CD14-positive monocyte (primary cell): ENCODE measurements at regions not wholly inside any gene's neighbourhood (a gene's known extent, or its start where the extent isn't known, plus 50 kb on each side); places are given as distances from the start of the nearest gene placed in this dataset.

ENCODE experiments used
- DNase-seq, 3 donors: peaks; one replicate each; pipeline ENCODE4 v3.0.0-alpha.2; 2011 to 2022
- H2AFZ ChIP-seq: 2 replicates; pipeline ENCODE4 v1.6.0; 2012; ENCODE audit warnings: mild to moderate bottlenecking, low read depth, low read length, inconsistent platforms; ENCODE audit not compliant: insufficient read depth, poor library complexity, severe bottlenecking
- H3K27ac ChIP-seq, 2 donors: 1 replicate in 1 of 2; 2 replicates in 1 of 2; pipeline ENCODE4 v1.5.1; 2012 to 2013; ENCODE audit warnings: low read length in 2 of 2, control low read depth in 1 of 2, inconsistent platforms in 1 of 2, low read depth in 1 of 2, mild to moderate bottlenecking in 1 of 2
- H3K27me3 ChIP-seq, 2 donors: one replicate each; pipeline versions ENCODE4 v1.6.0 to v1.6.1; 2011 to 2013; ENCODE audit warnings: low read length in 2 of 2; ENCODE audit not compliant: control insufficient read depth in 2 of 2, insufficient read depth in 2 of 2
- H3K36me3 ChIP-seq, 2 donors: replicated peaks in 1 of 2; 1 replicate in 1 of 2; 2 replicates in 1 of 2; pipeline versions ENCODE4 v1.5.1 to v1.6.1; 2012 to 2013; ENCODE audit warnings: low read length in 2 of 2, control low read depth in 1 of 2, inconsistent platforms in 1 of 2, mild to moderate bottlenecking in 1 of 2; ENCODE audit not compliant: insufficient read depth in 2 of 2, control insufficient read depth in 1 of 2
- H3K4me1 ChIP-seq, 2 donors: 1 replicate in 1 of 2; 2 replicates in 1 of 2; pipeline versions ENCODE4 v1.5.1 to v1.6.1; 2012 to 2013; ENCODE audit warnings: low read length in 2 of 2, control low read depth in 1 of 2, inconsistent platforms in 1 of 2, mild to moderate bottlenecking in 1 of 2, moderate library complexity in 1 of 2; ENCODE audit not compliant: insufficient read depth in 2 of 2, control insufficient read depth in 1 of 2
- H3K4me2 ChIP-seq: replicated peaks from 2 replicates; pipeline ENCODE3; 2012; ENCODE audit warnings: low read length, moderate library complexity, mild to moderate bottlenecking; ENCODE audit not compliant: poor library complexity, severe bottlenecking; ENCODE audit errors: extremely low read depth
- H3K4me3 ChIP-seq, 3 experiments: fragments of 200-600 bp in 1 of 3; sonication (generic) in 1 of 3; replicated peaks in 1 of 3; 1 replicate in 2 of 3; 2 replicates in 1 of 3; pipeline ENCODE4 v1.5.1; 2011 to 2013; ENCODE audit warnings: low read length in 3 of 3, mild to moderate bottlenecking in 3 of 3, control low read depth in 2 of 3, low read depth in 2 of 3, inconsistent platforms in 1 of 3, moderate library complexity in 1 of 3
- H3K79me2 ChIP-seq: 2 replicates; pipeline ENCODE4 v1.6.0; 2012; ENCODE audit warnings: mild to moderate bottlenecking, control low read depth, inconsistent platforms, low read length, moderate library complexity; ENCODE audit not compliant: insufficient read depth
- H3K9ac ChIP-seq: 2 replicates; pipeline ENCODE4 v1.6.0; 2017; ENCODE audit warnings: low read length, mild to moderate bottlenecking; ENCODE audit not compliant: insufficient read depth, poor library complexity, severe bottlenecking
- H3K9me3 ChIP-seq, 2 donors: replicated peaks in 1 of 2; 1 replicate in 1 of 2; 2 replicates in 1 of 2; pipeline versions ENCODE4 v1.5.1 to v1.6.1; 2012 to 2013; ENCODE audit warnings: low read length in 2 of 2, control low read depth in 1 of 2; ENCODE audit not compliant: control insufficient read depth in 1 of 2, insufficient read depth in 1 of 2
- H4K20me1 ChIP-seq: 2 replicates; pipeline ENCODE4 v1.6.0; 2012; ENCODE audit warnings: mild to moderate bottlenecking, low read length, control low read depth, moderate library complexity; ENCODE audit not compliant: insufficient read depth
- H3K27ac Mint-ChIP-seq, 7 donors: one replicate each; pipeline ENCODE4 v1.8.0; 2020; ENCODE audit warnings: mild to moderate bottlenecking in 7 of 7, mixed read lengths in 7 of 7, moderate library complexity in 6 of 7, inconsistent platforms in 2 of 7
- H3K27me3 Mint-ChIP-seq, 3 donors: one replicate each; pipeline ENCODE4 v1.8.0; 2021 to 2022; ENCODE audit warnings: low read depth in 3 of 3, mild to moderate bottlenecking in 3 of 3, mixed read lengths in 3 of 3, moderate library complexity in 3 of 3, inconsistent platforms in 1 of 3
- H3K36me3 Mint-ChIP-seq, 2 donors: one replicate each; pipeline ENCODE4 v1.8.0; 2020; ENCODE audit warnings: mixed read lengths in 2 of 2, inconsistent platforms in 1 of 2, mild to moderate bottlenecking in 1 of 2
- H3K4me1 Mint-ChIP-seq: one replicate; pipeline ENCODE4 v1.8.0; 2020; ENCODE audit warnings: mild to moderate bottlenecking, mixed read lengths
- H3K4me3 Mint-ChIP-seq, 2 donors: one replicate each; pipeline ENCODE4 v1.8.0; 2020; ENCODE audit warnings: mild to moderate bottlenecking in 2 of 2, mixed read lengths in 2 of 2, moderate library complexity in 1 of 2
- H3K9me3 Mint-ChIP-seq, 7 donors: one replicate each; pipeline ENCODE4 v1.8.0; 2020 to 2022; ENCODE audit warnings: mixed read lengths in 7 of 7, mild to moderate bottlenecking in 6 of 7, moderate library complexity in 6 of 7, inconsistent platforms in 2 of 7
- CTCF ChIP-seq: fragments of 200-600 bp; IDR thresholded peaks from one replicate; pipeline ENCODE4 v1.8.0; 2022; ENCODE audit warnings: antibody characterized with exemption, mild to moderate bottlenecking
- WGBS: methylation state at CpG from one replicate; pipeline ENCODE4 v1.1.5; 2013; ENCODE audit warnings: missing lambda C conversion rate; ENCODE audit not compliant: insufficient coverage; 5-methylcytosine and 5-hydroxymethylcytosine counted together
- intact Hi-C, 2 donors: fragments of 100-400 bp; cut with micrococcal nuclease; formaldehyde crosslinking; loops; one replicate each; pipeline versions ENCODE4 v1.15.0 to v1.15.1; 2023

- Histone ChIP-seq H3K4me3 (no peak overlapping the region), H3K36me3 (no peaks in the 10 kb centered on the region), H3K27ac (no peak overlapping the region), H3K4me2 (no peak overlapping the region), H3K27me3 (no peaks in the 10 kb centered on the region), H2AFZ (no peak overlapping the region), H3K9ac (no peak overlapping the region), H3K9me3 (no peaks in the 10 kb centered on the region), H3K4me1 (no peaks in the 10 kb centered on the region), H4K20me1 (no peaks in the 10 kb centered on the region), H3K79me2 (no peaks in the 10 kb centered on the region)
- Mint-ChIP-seq H3K27me3 (peaks cover 2 to 3% (median 2%) of the 10 kb centered on the region in 3 donors), H3K27ac (no peak overlapping the region), H3K4me1 (no peaks in the 10 kb centered on the region), H3K4me3 (no peak overlapping the region), H3K36me3 (no peaks in the 10 kb centered on the region), H3K9me3 (peaks cover 0 to 2% (median 0%) of the 10 kb centered on the region in 7 donors)
- WGBS = 10% methylated on average over 2 of the region's 5 CpGs
- DNase-seq = no peak
- no peak for TF ChIP-seq CTCF
- intact Hi-C loops = no loop called here
These were observed 66.3 kb downstream of the GRIN2B start for GRCh38 chr12:13915096-13915495.

GRCh38 chr12:13913371-13913770 is 68.0 kb downstream of the GRIN2B start:
- Histone ChIP-seq H3K36me3 (no peaks in the 10 kb centered on the region), H3K4me3 (no peak overlapping the region), H3K4me2 (no peak overlapping the region), H3K27me3 (no peaks in the 10 kb centered on the region), H3K4me1 (no peaks in the 10 kb centered on the region), H4K20me1 (no peaks in the 10 kb centered on the region), H3K9ac (no peak overlapping the region), H2AFZ (no peak overlapping the region), H3K79me2 (no peaks in the 10 kb centered on the region), H3K27ac (no peak overlapping the region), H3K9me3 (no peaks in the 10 kb centered on the region)
- H3K36me3 Mint-ChIP-seq = no peaks in the 10 kb centered on the region
- no peaks in the 10 kb centered on the region for H3K4me1 Mint-ChIP-seq
- H3K4me3 Mint-ChIP-seq = no peak overlapping the region
- H3K9me3 Mint-ChIP-seq = peaks cover 0 to 1% (median 0%) of the 10 kb centered on the region in 7 donors
- H3K27me3 Mint-ChIP-seq = peaks cover 0 to 2% (median 0%) of the 10 kb centered on the region in 3 donors
- intact Hi-C loops = no loop called here
- DNase-seq = no peak
- 100% methylated on average over 1 of the region's 2 CpGs for WGBS
- TF ChIP-seq CTCF = no peak
- no peak overlapping the region for H3K27ac Mint-ChIP-seq
